NCI-H187 (cell line): ENCODE measurements at regions not wholly inside any gene's neighbourhood (a gene's known extent, or its start where the extent isn't known, plus 50 kb on each side); places are given as distances from the start of the nearest gene placed in this dataset.

Experiments
- DNase-seq, 2 experiments: peaks; one replicate each; lab custom pipeline; 2025; lab: John Stamatoyannopoulos, UW

DNA sequence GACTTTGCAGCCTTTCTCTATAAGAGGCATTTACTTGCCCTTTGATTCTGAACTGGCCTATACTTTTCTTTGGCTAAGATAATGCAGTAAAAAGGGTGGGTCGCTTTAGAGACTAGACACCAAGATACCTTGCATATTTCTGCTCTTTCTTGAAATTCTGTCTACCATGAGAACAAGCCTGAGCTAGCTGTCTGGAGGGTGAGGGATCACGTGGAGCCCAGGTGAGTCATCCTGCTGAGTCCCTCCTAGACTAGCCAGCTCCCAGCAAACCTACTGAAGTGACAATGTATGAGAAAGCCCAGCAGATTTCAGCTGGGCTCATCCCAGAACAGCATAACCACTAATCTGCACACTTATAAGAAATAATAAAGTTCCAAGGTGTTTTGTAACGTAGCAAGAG lies 408.0 kb upstream of the KAZN start:
- no peak for DNase-seq

GRCh38 chr1:14194511-14194910 lies 404.0 kb upstream of the KAZN start:
- no peak for DNase-seq

GRCh38 chr1:14205066-14205465 lies 393.4 kb upstream of the KAZN start:
- DNase-seq = no peak

- no peak for DNase-seq
Measured at GRCh38 chr1:14215151-14215550, 383.3 kb upstream of the KAZN start.

GRCh38 chr1:14217384-14217783 lies 381.1 kb upstream of the KAZN start:
- DNase-seq = no peak

DNA sequence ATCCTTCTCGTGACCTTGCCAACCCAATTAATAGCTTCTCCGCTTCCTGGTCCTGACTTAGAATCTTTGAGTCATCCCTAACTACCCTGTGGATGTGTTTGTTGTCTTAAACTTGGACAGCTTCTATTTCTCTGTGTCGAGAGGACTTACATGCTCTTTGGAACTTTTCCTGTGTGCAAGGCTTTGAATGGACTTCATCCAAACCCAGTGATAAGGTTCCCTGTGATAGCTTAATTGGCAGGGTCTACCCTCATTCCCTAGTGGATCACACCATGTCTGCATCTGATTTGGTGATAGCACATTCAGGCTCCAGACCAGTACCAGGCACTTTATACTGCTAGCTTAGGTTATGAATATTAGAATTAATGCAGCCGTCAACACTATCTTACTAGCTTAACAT lies 378.2 kb upstream of the KAZN start:
- no peak for DNase-seq

DNA sequence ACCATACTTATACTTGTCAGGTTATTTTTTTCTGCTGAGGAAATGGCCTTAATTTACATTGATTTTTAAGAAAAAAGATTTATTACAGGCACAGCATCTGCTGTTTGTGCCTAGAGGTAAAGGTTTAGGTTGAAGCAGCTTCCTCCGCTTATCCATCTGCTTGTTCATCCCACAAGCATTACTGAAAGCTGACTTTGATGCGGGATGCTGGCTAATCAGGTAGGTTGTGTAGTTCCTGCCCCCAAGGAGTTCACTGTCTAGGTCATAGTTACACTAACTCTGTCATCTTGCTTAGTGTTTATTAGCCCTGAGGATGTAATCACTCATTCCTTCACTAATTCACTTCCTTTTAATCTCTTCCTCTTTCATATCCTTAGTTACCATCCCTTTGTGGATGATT lies 377.7 kb upstream of the KAZN start:
- no peak for DNase-seq

- DNase-seq = no peak
Measured at GRCh38 chr1:14222086-14222485, 376.4 kb upstream of the KAZN start.

GRCh38 chr1:14228677-14229076 lies 369.8 kb upstream of the KAZN start:
- DNase-seq = no peak

DNA sequence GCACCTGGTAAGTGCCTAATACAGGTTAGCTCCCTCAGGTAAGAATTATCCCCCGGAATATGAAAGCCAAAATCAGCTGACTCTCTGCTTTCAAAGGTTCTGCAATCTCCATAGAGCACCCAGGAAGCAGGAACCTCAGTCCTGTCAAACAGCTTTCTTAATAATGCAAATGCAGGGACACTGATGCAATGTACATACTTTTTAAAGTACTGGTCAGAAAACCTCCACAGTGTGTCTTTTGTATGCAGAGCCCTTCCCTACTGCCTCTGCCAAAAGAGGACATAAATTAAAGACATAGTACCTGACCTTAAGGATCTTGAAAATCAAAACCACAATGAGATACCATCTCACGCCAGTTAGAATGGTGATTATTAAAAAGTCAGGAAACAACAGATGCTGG lies 365.0 kb upstream of the KAZN start:
- DNase-seq = no peak

GRCh38 chr1:14236097-14236496 lies 362.4 kb upstream of the KAZN start:
- DNase-seq = no peak

DNA sequence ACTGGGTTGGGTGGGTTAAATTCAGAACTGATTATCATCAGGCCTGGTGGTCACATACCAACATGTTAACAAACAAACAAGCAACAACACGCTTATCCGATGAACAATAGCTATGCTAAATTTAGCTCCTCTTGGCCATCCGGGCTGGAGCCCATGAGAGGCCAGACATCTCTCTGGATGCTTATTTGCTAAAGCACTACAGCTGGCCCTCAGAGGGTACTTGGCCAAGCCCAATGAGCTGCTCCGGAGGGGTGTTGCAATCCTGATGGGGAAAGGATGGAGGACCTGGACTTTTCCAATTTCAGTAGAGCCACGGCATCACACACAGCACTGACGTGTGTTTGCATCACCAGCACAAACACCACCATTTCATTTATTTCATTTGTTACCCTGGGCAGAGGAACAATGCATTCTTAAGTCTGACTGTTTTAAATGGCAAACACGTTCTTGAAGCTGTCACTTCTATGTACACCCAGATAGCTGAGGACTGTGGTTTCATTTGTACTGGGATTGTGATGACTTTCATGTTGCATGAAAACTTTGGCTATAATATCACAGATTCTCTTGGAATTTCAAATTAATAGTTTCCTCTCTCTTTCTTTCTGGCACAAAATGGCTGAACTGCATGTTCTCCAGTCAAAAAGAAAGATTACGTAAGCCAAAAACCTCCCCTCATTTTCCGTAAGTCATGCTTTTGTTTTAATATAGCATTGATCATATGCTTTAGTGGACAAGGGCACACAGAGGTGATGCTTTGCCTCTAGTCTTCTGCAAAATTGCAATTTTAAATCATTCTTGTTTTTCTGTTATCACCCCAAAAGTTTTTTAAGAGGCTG lies 359.8 kb upstream of the KAZN start:
- peak in 1 of 2 experiments; percentile 17 for DNase-seq

- no peak for DNase-seq
Measured at GRCh38 chr1:14240265-14240664, 358.2 kb upstream of the KAZN start.

DNA sequence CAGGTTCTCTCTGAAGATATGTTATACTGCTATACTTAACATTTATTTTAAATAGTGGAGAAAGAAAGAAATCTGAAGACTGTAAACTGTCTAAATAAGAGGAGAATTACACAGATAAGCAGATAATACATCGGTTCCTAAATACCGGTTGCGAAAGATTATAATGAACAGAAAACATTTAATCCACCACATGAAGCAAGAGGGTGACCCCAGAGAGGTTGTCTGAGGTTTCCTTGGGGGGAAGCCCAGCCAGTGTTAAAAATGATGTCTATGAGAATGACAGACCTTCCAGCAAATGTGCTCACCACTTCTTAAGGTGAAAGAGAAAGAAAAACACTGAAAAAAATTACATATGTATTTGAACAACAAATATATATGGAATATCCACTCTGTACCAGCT lies 356.4 kb upstream of the KAZN start:
- no peak for DNase-seq

DNA sequence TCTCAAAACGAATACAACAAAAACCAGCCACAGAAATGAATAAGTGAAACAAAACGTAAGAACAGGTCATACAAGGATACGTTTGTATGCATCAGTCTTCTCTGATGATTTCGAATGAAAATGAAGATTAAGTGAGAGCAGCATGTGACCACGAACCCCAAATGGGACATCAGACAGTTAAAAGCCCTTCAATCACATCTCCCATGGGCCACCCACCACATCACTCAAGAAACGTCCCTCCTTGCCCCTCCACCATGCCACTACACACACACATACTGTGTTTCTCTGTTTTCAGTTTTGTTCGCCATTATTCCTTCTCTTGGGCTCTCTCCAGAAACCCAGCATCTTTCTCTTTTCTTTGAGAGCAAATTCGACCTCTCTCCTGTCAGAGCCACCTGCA lies 355.6 kb upstream of the KAZN start:
- no peak for DNase-seq

GRCh38 chr1:14245954-14246353 lies 352.5 kb upstream of the KAZN start:
- DNase-seq = no peak

GRCh38 chr1:14246471-14246870 lies 352.0 kb upstream of the KAZN start:
- no peak for DNase-seq

GRCh38 chr1:14247666-14248065 lies 350.8 kb upstream of the KAZN start:
- no peak for DNase-seq

- DNase-seq = no peak
Measured at GRCh38 chr1:14251871-14252270, 346.6 kb upstream of the KAZN start.

DNA sequence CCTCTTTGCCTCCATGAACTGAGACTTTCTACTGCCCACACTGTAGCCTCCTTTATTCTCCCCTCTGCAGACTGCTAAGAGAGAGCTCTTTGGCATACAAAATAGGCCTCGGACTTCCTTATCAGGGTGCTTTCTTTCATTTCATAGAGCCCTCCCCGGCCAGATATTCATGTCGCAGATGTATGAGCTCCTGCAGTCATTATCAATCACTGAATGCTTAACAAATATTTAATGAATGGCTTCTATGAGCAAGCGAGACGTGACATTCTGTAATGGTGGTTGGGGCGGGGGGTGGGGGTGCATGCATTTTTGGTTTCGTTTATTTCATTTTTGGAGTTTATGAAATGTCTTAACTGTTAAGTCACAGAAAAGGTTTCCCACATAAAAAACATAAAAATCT lies 344.8 kb upstream of the KAZN start:
- no peak for DNase-seq

- no peak for DNase-seq
Measured at GRCh38 chr1:14254251-14254650, 344.2 kb upstream of the KAZN start.

DNA sequence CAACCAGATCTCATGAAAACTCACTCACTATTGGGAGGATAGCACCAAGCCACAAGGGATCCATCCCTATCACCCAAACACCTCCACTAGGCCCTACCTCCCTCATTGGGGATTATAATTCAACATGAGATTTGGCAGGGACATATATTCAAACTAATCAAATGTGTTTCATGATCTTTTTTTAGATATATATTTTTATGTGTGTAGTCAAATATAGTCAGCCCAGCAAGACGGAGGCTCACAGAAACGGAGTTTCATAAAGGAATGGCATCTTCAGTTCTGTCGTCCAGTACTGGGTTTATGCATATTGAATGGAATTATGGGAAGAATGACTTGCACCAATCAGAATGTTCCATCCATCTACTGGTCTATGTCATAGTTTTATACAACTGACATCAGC lies 343.3 kb upstream of the KAZN start:
- no peak for DNase-seq

DNA sequence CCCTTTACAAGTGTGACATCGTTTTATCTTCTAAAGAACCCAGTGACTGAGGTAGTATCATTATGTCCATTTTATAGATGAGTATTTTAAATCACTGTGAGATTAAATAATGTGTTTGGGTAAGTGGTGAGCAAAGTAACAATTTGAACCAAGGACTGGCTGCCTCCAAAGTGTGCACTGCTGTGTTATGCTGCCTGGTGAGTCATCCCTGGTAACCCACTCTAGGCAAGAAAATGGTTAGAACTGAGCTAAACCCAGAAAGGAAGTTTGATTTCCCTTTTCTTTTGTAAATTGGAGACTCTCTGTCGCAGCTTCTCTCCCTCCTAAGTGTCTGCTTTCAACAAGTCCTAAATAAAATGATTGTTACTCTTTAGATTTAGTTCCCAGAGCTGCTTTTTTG lies 342.8 kb upstream of the KAZN start:
- DNase-seq = no peak

GRCh38 chr1:14259191-14259757 lies 339.2 kb upstream of the KAZN start:
- DNase-seq = no peak
